ENCODE measurements at regions not wholly inside any gene's neighbourhood (a gene's known extent, or its start where the extent isn't known, plus 50 kb on each side); places are given as distances from the start of the nearest gene placed in this dataset.
"Not testable (repeated sequence)": the region's sequence is repeated elsewhere in the genome, so short reads cannot be mapped to it uniquely, and the experiment has no call there.

GRCh38 chr6:22349051-22349450 is 52.2 kb upstream of the PRL start:
- no peak for DNase-seq

GRCh38 chr6:22349528-22349927 is 52.7 kb upstream of the PRL start:
- no peak for DNase-seq

- DNase-seq = no peak
Measured at GRCh38 chr6:22350109-22350508, 53.3 kb upstream of the PRL start.

- no peak for DNase-seq
Measured at GRCh38 chr6:22353101-22353500, 56.3 kb upstream of the PRL start.

- DNase-seq = no peak
Measured at GRCh38 chr6:22356362-22356940, 59.6 kb upstream of the PRL start.

- DNase-seq = no peak
Measured at GRCh38 chr6:22357724-22358189, 60.9 kb upstream of the PRL start.

GRCh38 chr6:22361576-22361975 is 64.7 kb upstream of the PRL start:
- DNase-seq = no peak

- no peak for DNase-seq
Measured at GRCh38 chr6:22362361-22362760, 65.5 kb upstream of the PRL start.

GRCh38 chr6:22363166-22363713 is 66.4 kb upstream of the PRL start:
- no peak for DNase-seq

GRCh38 chr6:22363714-22364239 is 66.9 kb upstream of the PRL start:
- DNase-seq = no peak

GRCh38 chr6:22364306-22364705 is 67.5 kb upstream of the PRL start:
- DNase-seq = no peak

GRCh38 chr6:22366214-22366613 is 69.4 kb upstream of the PRL start:
- no peak for DNase-seq

GRCh38 chr6:22367346-22367745 is 70.5 kb upstream of the PRL start:
- no peak for DNase-seq

GRCh38 chr6:22368794-22369193 is 72.0 kb upstream of the PRL start:
- no peak for DNase-seq

GRCh38 chr6:22372922-22373321 is 76.1 kb upstream of the PRL start:
- no peak for DNase-seq

- DNase-seq = not testable (repeated sequence)
Measured at GRCh38 chr6:22374950-22375349, 78.1 kb upstream of the PRL start.

- DNase-seq = not testable (repeated sequence)
Measured at GRCh38 chr6:22376293-22376692, 79.5 kb upstream of the PRL start.

- not testable (repeated sequence) for DNase-seq
Measured at GRCh38 chr6:22378536-22378935, 81.7 kb upstream of the PRL start.

- DNase-seq = no peak
Measured at GRCh38 chr6:22380236-22380635, 83.4 kb upstream of the PRL start.

GRCh38 chr6:22381845-22382544 is 85.2 kb upstream of the PRL start:
- no peak for DNase-seq

- no peak for DNase-seq
Measured at GRCh38 chr6:22383016-22383415, 86.2 kb upstream of the PRL start.

- DNase-seq = no peak
Measured at GRCh38 chr6:22392711-22393110, 95.9 kb upstream of the PRL start.

GRCh38 chr6:22394691-22395090 is 97.9 kb upstream of the PRL start:
- DNase-seq = no peak

GRCh38 chr6:22399693-22400092 is 102.9 kb upstream of the PRL start:
- no peak for DNase-seq
